Epithelial cell of proximal tubule (primary cell): ENCODE measurements at regions not wholly inside any gene's neighbourhood (a gene's known extent, or its start where the extent isn't known, plus 50 kb on each side); places are given as distances from the start of the nearest gene placed in this dataset.

ENCODE experiments used
- DNase-seq: peaks from one replicate; pipeline ENCODE4 v3.0.0-alpha.2; 2011; ENCODE audit warnings: low read depth
- H3K4me3 ChIP-seq: 2 replicates; pipeline ENCODE4 v1.5.1; 2011; ENCODE audit warnings: low read depth, mild to moderate bottlenecking, low read length
- TF ChIP-seq, protein P1 (sequence below): conservative IDR thresholded peaks from 2 replicates; pipeline ENCODE4 v1.5.1; 2012; ENCODE audit warnings: low read depth, mild to moderate bottlenecking, low read length

DNA sequence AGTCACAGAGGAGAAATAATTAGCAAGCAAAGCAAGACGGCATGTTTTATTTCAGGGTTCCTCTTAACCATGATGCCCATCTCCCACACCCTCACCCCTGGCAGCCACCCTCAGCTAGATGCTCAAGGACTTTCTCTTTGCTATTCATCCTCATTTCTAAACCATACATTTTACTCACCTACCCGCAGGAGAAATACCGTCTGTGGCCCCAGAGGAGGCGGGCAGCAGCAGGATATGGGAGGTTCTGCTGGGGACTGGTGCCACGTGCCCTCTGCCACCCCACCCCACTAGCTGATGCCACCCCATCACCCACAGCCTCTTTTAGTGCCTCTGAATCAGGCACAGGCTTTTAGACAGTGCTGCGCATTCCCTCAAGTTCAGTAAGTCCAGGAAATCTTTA lies 168.7 kb upstream of the ITGB1 start:
- TF ChIP-seq, protein P1, sequence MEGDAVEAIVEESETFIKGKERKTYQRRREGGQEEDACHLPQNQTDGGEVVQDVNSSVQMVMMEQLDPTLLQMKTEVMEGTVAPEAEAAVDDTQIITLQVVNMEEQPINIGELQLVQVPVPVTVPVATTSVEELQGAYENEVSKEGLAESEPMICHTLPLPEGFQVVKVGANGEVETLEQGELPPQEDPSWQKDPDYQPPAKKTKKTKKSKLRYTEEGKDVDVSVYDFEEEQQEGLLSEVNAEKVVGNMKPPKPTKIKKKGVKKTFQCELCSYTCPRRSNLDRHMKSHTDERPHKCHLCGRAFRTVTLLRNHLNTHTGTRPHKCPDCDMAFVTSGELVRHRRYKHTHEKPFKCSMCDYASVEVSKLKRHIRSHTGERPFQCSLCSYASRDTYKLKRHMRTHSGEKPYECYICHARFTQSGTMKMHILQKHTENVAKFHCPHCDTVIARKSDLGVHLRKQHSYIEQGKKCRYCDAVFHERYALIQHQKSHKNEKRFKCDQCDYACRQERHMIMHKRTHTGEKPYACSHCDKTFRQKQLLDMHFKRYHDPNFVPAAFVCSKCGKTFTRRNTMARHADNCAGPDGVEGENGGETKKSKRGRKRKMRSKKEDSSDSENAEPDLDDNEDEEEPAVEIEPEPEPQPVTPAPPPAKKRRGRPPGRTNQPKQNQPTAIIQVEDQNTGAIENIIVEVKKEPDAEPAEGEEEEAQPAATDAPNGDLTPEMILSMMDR = no peak

DNA sequence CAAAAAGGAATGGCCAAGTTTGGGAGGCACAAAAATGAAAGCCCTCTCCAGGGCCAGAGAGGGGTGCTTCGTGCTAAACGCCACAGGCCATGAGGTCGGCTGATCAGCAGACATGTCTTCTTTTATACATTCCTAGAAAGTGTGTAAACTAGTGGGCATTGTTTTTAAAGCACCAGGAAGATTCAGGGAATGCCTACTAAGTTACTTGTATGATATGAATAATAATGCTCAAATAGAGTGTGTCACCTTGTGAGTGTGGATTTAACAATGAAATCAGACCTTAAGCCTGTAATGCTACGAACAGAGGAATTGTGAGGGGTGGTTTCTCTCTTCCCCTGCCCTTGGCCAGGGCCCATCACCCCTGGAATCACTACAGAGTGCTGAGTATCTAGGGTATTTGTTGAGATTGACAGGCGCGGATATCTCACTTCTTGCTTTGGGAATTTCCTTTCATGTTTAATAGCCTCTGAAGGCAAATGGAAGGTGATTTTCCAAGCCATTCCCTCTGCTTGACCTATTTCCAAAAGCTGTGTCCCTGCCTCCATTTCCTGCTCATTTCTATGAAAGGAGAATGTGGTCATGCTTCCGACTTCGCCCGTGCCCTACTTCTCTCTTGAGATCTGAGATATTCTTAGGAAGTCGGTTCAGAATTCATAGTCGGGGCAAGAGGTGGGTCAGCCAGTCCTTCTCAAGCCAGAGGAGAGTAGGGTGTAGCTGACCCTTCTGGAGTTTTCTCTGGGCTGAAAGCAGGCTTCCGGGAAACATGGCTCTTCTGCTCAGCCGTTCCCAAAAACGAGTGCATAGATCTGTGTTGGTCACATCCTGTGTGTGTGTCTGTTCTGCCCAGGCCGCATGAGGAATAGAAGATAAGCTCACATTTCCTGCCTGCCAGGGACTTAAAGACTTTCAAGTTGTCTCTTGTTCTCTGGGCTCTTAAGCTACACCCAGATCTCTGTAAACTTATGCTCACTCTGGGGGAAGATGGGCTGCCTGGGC lies 167.8 kb upstream of the ITGB1 start:
- no peak overlapping the region for H3K4me3 ChIP-seq
- TF ChIP-seq, protein P1 = no peak
- DNase-seq = no peak

More for the DNA sequence above, 168.7 kb upstream of the ITGB1 start:
- DNase-seq = no peak
- no peak overlapping the region for H3K4me3 ChIP-seq

DNA sequence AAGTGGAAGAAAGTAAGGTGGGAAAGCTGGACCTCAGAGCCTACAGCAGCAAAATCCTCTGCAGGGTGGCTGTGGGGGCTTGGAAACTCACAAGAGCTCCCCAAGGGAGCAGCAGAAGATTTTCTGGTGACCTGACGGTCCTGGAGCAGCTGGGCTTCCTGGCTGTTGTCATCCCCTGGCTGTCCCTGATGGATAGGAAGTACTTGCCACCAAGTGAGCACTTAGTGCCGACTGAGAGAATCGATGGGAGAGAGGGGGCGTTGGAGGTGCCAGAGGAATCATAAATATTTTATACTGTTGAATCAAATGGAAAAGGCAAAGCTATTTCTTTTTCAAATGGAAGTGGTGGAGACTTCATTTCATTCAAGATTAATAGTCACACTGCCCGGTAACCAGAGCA lies 167.1 kb upstream of the ITGB1 start:
- DNase-seq = no peak
- no peak overlapping the region for H3K4me3 ChIP-seq
- TF ChIP-seq, protein P1 = no peak

DNA sequence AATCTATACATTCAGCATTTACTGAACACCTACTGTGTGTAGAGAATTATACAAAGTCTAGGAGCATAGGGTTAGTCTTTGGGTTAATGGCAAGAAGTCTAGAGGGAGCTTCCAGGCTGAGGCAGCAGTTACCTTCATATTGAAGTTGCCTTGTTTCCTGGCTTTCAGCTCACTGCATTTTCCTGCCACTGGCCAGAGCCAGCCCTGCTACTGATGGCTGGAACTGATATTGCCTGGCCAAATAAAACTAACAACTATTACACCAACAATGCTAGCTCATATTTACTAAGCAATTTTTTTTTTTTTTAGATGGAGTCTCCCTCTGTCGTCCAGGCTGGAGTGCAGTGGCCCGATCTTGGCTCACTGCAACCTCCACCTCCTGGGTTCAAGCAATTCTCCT lies 165.7 kb upstream of the ITGB1 start:
- DNase-seq = no peak
- TF ChIP-seq, protein P1 = no peak
- H3K4me3 ChIP-seq = no peak overlapping the region

DNA sequence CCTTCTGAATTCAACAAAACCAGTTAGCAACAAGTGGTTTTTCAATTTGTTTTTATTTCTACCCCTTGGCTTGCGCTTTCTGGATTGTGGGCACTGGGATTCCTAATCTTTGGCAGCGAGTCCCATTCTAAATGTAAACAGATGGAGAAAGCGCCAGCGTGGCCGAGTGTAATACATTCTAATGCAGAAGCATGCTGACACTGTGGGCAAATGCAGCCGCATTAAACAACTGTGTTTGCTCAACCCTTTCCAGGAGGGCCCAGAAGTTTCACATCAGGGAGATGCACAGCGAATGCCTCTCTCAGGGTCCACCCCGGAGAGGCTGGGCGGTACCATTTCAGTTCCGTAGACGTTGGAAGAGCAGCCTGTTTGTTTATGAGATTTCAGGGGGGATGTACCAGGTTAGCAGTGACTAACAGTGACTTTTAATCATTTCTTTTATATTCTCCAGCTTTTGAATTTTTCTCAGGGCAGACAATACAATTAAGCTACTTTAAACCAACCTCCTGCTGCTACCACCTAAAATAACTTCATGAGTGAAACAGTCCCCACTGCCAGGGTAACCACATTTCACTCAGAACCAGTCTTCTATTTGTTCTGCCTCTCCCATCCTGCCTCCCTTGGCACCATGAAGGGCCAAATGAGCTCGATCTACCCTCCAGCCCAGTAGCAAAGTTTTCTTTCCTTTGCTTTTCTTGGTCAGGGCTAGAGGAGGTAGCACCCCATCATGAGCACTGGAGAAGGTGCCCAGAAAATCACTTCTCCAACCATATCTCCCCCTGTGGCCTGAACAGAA lies 164.2 kb upstream of the ITGB1 start:
- H3K4me3 ChIP-seq = no peak overlapping the region
- DNase-seq = no peak
- TF ChIP-seq, protein P1 = no peak

DNA sequence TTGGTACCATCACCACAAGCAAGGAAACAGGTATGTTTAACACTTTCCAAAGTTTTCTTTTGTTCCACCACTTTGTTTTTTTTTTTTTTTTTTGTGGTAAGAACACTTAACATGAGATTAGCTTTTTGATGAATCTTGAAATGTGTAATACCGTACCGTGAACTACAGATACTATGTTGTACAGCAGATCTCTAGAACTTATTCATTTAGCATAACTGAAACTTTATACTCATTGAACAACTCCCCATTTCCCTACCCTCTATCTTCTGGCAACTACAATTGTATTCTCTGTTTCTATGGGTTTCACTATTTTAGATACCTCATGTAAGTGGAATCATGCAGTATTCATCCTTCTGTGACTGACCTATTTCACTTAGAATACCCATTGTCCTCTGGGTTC lies 162.7 kb upstream of the ITGB1 start:
- DNase-seq = no peak
- H3K4me3 ChIP-seq = no peak overlapping the region
- TF ChIP-seq, protein P1 = no peak
